ENCODE measurements at regions not wholly inside any gene's neighbourhood (a gene's known extent, or its start where the extent isn't known, plus 50 kb on each side); places are given as distances from the start of the nearest gene placed in this dataset.

- H3K36me3 Mint-ChIP-seq (ENCODE audit: low read depth), result peaks cover 12% of the 10 kb centered on the region
- DNase-seq (ENCODE audit: low spot score), result no peak
- H3K27me3 Mint-ChIP-seq (ENCODE audit: low read depth), result peaks cover 10% of the 10 kb centered on the region
- peaks cover 15% of the 10 kb centered on the region for H3K9me3 Mint-ChIP-seq
- peaks cover 31% of the 10 kb centered on the region for H3K4me1 Mint-ChIP-seq (ENCODE audit: low read depth)
- H3K27ac Mint-ChIP-seq, result no peak overlapping the region
- H3K4me3 Mint-ChIP-seq, result no peak overlapping the region
These were observed 528.5 kb upstream of the CCDC196 start for GRCh38 chr14:65957631-65958205.

- peaks cover 19% of the 10 kb centered on the region for H3K27me3 Mint-ChIP-seq (ENCODE audit: low read depth)
- H3K4me3 Mint-ChIP-seq, result no peak overlapping the region
- H3K9me3 Mint-ChIP-seq, result peaks cover 8% of the 10 kb centered on the region
- DNase-seq (ENCODE audit: low spot score), result no peak
- peaks cover 10% of the 10 kb centered on the region for H3K36me3 Mint-ChIP-seq (ENCODE audit: low read depth)
- peaks cover 36% of the 10 kb centered on the region for H3K4me1 Mint-ChIP-seq (ENCODE audit: low read depth)
- H3K27ac Mint-ChIP-seq, result no peak overlapping the region
These were observed 527.3 kb upstream of the CCDC196 start for GRCh38 chr14:65958664-65959562.

- no peak for DNase-seq (ENCODE audit: low spot score)
- peaks cover 1% of the 10 kb centered on the region for H3K9me3 Mint-ChIP-seq
- peak overlapping the region; percentile 35 for H3K27ac Mint-ChIP-seq
- peaks cover 25% of the 10 kb centered on the region for H3K27me3 Mint-ChIP-seq (ENCODE audit: low read depth)
- no peak overlapping the region for H3K4me3 Mint-ChIP-seq
- H3K36me3 Mint-ChIP-seq (ENCODE audit: low read depth), result peaks cover 7% of the 10 kb centered on the region
- peaks cover 35% of the 10 kb centered on the region for H3K4me1 Mint-ChIP-seq (ENCODE audit: low read depth)
These were observed 526.6 kb upstream of the CCDC196 start for GRCh38 chr14:65959563-65960024.

- Mint-ChIP-seq H3K27ac (no peak overlapping the region), H3K4me1 (ENCODE audit: low read depth) (peaks cover 32% of the 10 kb centered on the region), H3K9me3 (no peaks in the 10 kb centered on the region), H3K4me3 (no peak overlapping the region), H3K27me3 (ENCODE audit: low read depth) (peaks cover 38% of the 10 kb centered on the region), H3K36me3 (ENCODE audit: low read depth) (peaks cover 1% of the 10 kb centered on the region)
- DNase-seq (ENCODE audit: low spot score), result peak; percentile 66
These were observed 525.2 kb upstream of the CCDC196 start for GRCh38 chr14:65961004-65961403.

GRCh38 chr14:65962952-65963351 is 523.2 kb upstream of the CCDC196 start:
- Mint-ChIP-seq H3K4me1 (ENCODE audit: low read depth) (peaks cover 32% of the 10 kb centered on the region), H3K27me3 (ENCODE audit: low read depth) (peaks cover 51% of the 10 kb centered on the region), H3K27ac (no peak overlapping the region), H3K4me3 (no peak overlapping the region), H3K36me3 (ENCODE audit: low read depth) (peaks cover 1% of the 10 kb centered on the region), H3K9me3 (no peaks in the 10 kb centered on the region)
- no peak for DNase-seq (ENCODE audit: low spot score)

GRCh38 chr14:65964366-65964765 is 521.8 kb upstream of the CCDC196 start:
- DNase-seq (ENCODE audit: low spot score), result no peak
- Mint-ChIP-seq H3K4me1 (ENCODE audit: low read depth) (peaks cover 26% of the 10 kb centered on the region), H3K36me3 (ENCODE audit: low read depth) (no peaks in the 10 kb centered on the region), H3K9me3 (no peaks in the 10 kb centered on the region), H3K4me3 (no peak overlapping the region), H3K27ac (no peak overlapping the region), H3K27me3 (ENCODE audit: low read depth) (peaks cover 62% of the 10 kb centered on the region)

- no peak overlapping the region for H3K4me3 Mint-ChIP-seq
These were observed 520.0 kb upstream of the CCDC196 start for GRCh38 chr14:65966188-65966587.

GRCh38 chr14:65972346-65972870 is 513.8 kb upstream of the CCDC196 start:
- Mint-ChIP-seq H3K27ac (no peak overlapping the region), H3K4me3 (no peak overlapping the region), H3K4me1 (ENCODE audit: low read depth) (peaks cover 7% of the 10 kb centered on the region), H3K9me3 (no peaks in the 10 kb centered on the region), H3K36me3 (ENCODE audit: low read depth) (no peaks in the 10 kb centered on the region), H3K27me3 (ENCODE audit: low read depth) (peaks cover 45% of the 10 kb centered on the region)
- no peak for DNase-seq (ENCODE audit: low spot score)

More at GRCh38 chr14:65966188-65966587, 520.0 kb upstream of the CCDC196 start:
- peaks cover 15% of the 10 kb centered on the region for H3K4me1 Mint-ChIP-seq (ENCODE audit: low read depth)
- no peak overlapping the region for H3K27ac Mint-ChIP-seq
- peaks cover 69% of the 10 kb centered on the region for H3K27me3 Mint-ChIP-seq (ENCODE audit: low read depth)
- no peaks in the 10 kb centered on the region for H3K9me3 Mint-ChIP-seq
- DNase-seq (ENCODE audit: low spot score), result no peak
- no peaks in the 10 kb centered on the region for H3K36me3 Mint-ChIP-seq (ENCODE audit: low read depth)

GRCh38 chr14:65972891-65973290 is 513.3 kb upstream of the CCDC196 start:
- no peaks in the 10 kb centered on the region for H3K9me3 Mint-ChIP-seq

GRCh38 chr14:65975865-65976264 is 510.3 kb upstream of the CCDC196 start:
- Mint-ChIP-seq H3K9me3 (peaks cover 9% of the 10 kb centered on the region), H3K4me3 (no peak overlapping the region), H3K27ac (no peak overlapping the region), H3K4me1 (ENCODE audit: low read depth) (no peaks in the 10 kb centered on the region), H3K27me3 (ENCODE audit: low read depth) (peaks cover 22% of the 10 kb centered on the region), H3K36me3 (ENCODE audit: low read depth) (peaks cover 3% of the 10 kb centered on the region)
- DNase-seq (ENCODE audit: low spot score), result no peak

More at GRCh38 chr14:65972891-65973290, 513.3 kb upstream of the CCDC196 start:
- Mint-ChIP-seq H3K4me3 (no peak overlapping the region), H3K4me1 (ENCODE audit: low read depth) (peaks cover 7% of the 10 kb centered on the region), H3K36me3 (ENCODE audit: low read depth) (no peaks in the 10 kb centered on the region), H3K27ac (no peak overlapping the region), H3K27me3 (ENCODE audit: low read depth) (peaks cover 40% of the 10 kb centered on the region)
- no peak for DNase-seq (ENCODE audit: low spot score)

GRCh38 chr14:65976761-65977404 is 509.3 kb upstream of the CCDC196 start:
- Mint-ChIP-seq H3K4me3 (no peak overlapping the region), H3K4me1 (ENCODE audit: low read depth) (no peaks in the 10 kb centered on the region), H3K36me3 (ENCODE audit: low read depth) (peaks cover 3% of the 10 kb centered on the region), H3K27ac (no peak overlapping the region), H3K27me3 (ENCODE audit: low read depth) (peaks cover 20% of the 10 kb centered on the region), H3K9me3 (peaks cover 9% of the 10 kb centered on the region)
- no peak for DNase-seq (ENCODE audit: low spot score)

- Mint-ChIP-seq H3K4me3 (no peak overlapping the region), H3K27me3 (ENCODE audit: low read depth) (peaks cover 20% of the 10 kb centered on the region), H3K4me1 (ENCODE audit: low read depth) (peaks cover 4% of the 10 kb centered on the region), H3K27ac (no peak overlapping the region), H3K9me3 (peaks cover 9% of the 10 kb centered on the region), H3K36me3 (ENCODE audit: low read depth) (peaks cover 3% of the 10 kb centered on the region)
- no peak for DNase-seq (ENCODE audit: low spot score)
These were observed 504.9 kb upstream of the CCDC196 start for GRCh38 chr14:65981192-65981843.

GRCh38 chr14:65986041-65986440 is 500.1 kb upstream of the CCDC196 start:
- Mint-ChIP-seq H3K36me3 (ENCODE audit: low read depth) (peaks cover 2% of the 10 kb centered on the region), H3K4me1 (ENCODE audit: low read depth) (peaks cover 9% of the 10 kb centered on the region), H3K27ac (no peak overlapping the region), H3K27me3 (ENCODE audit: low read depth) (peaks cover 23% of the 10 kb centered on the region), H3K9me3 (peaks cover 1% of the 10 kb centered on the region), H3K4me3 (no peak overlapping the region)
- DNase-seq (ENCODE audit: low spot score), result no peak
